Upper lobe of left lung (tissue), 6 donors: ENCODE measurements at regions not wholly inside any gene's neighbourhood (a gene's known extent, or its start where the extent isn't known, plus 50 kb on each side); places are given as distances from the start of the nearest gene placed in this dataset.
A peak's percentile ranks its signal among the peaks of the same experiment; 100 is the strongest.

Experiments used
- ATAC-seq, 2 donors: fragments of 200-7000 bp; cut with Tn5 transposase; one replicate each; pipeline ENCODE4 v1.9.1; 2022; ENCODE audit warnings: mild to moderate bottlenecking in 2 of 2, moderate library complexity in 2 of 2; ENCODE audit not compliant: low FRiP score in 2 of 2
- DNase-seq, 2 donors: peaks; one replicate each; pipeline ENCODE4 v3.0.0-alpha.2; 2019 to 2020
- H3K27ac ChIP-seq, 4 donors: fragments of 200-600 bp; sonication (generic); one replicate each; pipeline ENCODE4 v1.5.1; 2016 to 2019
- H3K27me3 ChIP-seq, 4 donors: fragments of 200-600 bp; sonication (generic); one replicate each; pipeline ENCODE4 v1.5.1; 2017 to 2019
- H3K36me3 ChIP-seq, 4 donors: fragments of 200-600 bp; sonication (generic); one replicate each; pipeline ENCODE4 v1.5.1; 2016 to 2019
- H3K4me1 ChIP-seq, 4 donors: fragments of 200-600 bp; sonication (generic); one replicate each; pipeline ENCODE4 v1.5.1; 2018 to 2019
- H3K4me3 ChIP-seq, 4 donors: fragments of 200-600 bp; sonication (generic); one replicate each; pipeline ENCODE4 v1.5.1; 2017 to 2019; ENCODE audit warnings: mild to moderate bottlenecking in 2 of 4, moderate library complexity in 1 of 4
- H3K9me3 ChIP-seq, 4 donors: fragments of 200-600 bp; sonication (generic); one replicate each; pipeline ENCODE4 v1.5.1; 2018 to 2019
- CTCF ChIP-seq, 6 experiments: fragments of 450-650 bp in 4 of 6; fragments of 200-600 bp in 2 of 6; sonication (generic) in 2 of 6; IDR thresholded peaks; one replicate each; pipeline ENCODE4 v1.5.1; 2016 to 2019; ENCODE audit warnings: antibody characterized with exemption in 6 of 6
- EP300 ChIP-seq, 4 donors: sonication (generic); formaldehyde crosslinking; IDR thresholded peaks; one replicate each; pipeline ENCODE4 v1.5.1; 2017; ENCODE audit warnings: antibody characterized with exemption in 4 of 4, control low read depth in 2 of 4
- POLR2A ChIP-seq, 4 donors: fragments of 450-650 bp; IDR thresholded peaks; one replicate each; pipeline ENCODE4 v1.5.1; 2016 to 2017; ENCODE audit warnings: antibody characterized with exemption in 4 of 4, mild to moderate bottlenecking in 2 of 4
- POLR2AphosphoS5 ChIP-seq, 2 donors: sonication (generic); formaldehyde crosslinking; IDR thresholded peaks; one replicate each; pipeline ENCODE4 v1.5.1; 2017; ENCODE audit warnings: antibody characterized with exemption in 2 of 2
- WGBS, 2 donors: methylation state at CpG; one replicate each; pipeline ENCODE4 v1.1.5; 2017 to 2018; 5-methylcytosine and 5-hydroxymethylcytosine counted together
- donor health status: DM: no; HTN: no; CAD: no; lungs with moderate emphysema.
- donor health status: DM: no; HTN: yes; CAD: no; lungs with severe emphysema.

- H3K4me1 ChIP-seq = no peaks in the 10 kb centered on the region
- no peaks in the 10 kb centered on the region for H3K27me3 ChIP-seq
- no peak overlapping the region for H3K27ac ChIP-seq
- 67 to 76% methylated on average over 2 of the region's 2 CpGs for WGBS, 2 donors
- H3K36me3 ChIP-seq = no peaks in the 10 kb centered on the region
- DNase-seq (no peak), ATAC-seq (no peak)
- H3K4me3 ChIP-seq = no peak overlapping the region
- H3K9me3 ChIP-seq = peaks cover 0 to 5% (median 2%) of the 10 kb centered on the region in 4 donors
- TF ChIP-seq POLR2A (IDR thresholded peaks at IDR 0.05) (no peak), POLR2AphosphoS5 (IDR thresholded peaks at IDR 0.05) (no peak), EP300 (IDR thresholded peaks at IDR 0.05) (no peak), CTCF (IDR thresholded peaks at IDR 0.05) (no peak)
Measured at GRCh38 chr3:30408105-30408557, 198.3 kb upstream of the TGFBR2 start.

GRCh38 chr3:30418443-30418842, 188.0 kb upstream of the TGFBR2 start:
- H3K4me3 ChIP-seq = no peak overlapping the region
- no peaks in the 10 kb centered on the region for H3K27me3 ChIP-seq
- DNase-seq (no peak), ATAC-seq (no peak)
- TF ChIP-seq POLR2A (IDR thresholded peaks at IDR 0.05) (no peak), CTCF (IDR thresholded peaks at IDR 0.05) (no peak), EP300 (IDR thresholded peaks at IDR 0.05) (no peak), POLR2AphosphoS5 (IDR thresholded peaks at IDR 0.05) (no peak)
- no peak overlapping the region for H3K27ac ChIP-seq
- no peaks in the 10 kb centered on the region for H3K36me3 ChIP-seq
- H3K4me1 ChIP-seq = peaks cover 0 to 2% (median 0%) of the 10 kb centered on the region in 4 donors
- 90 to 97% methylated on average over 1 of the region's 1 CpG for WGBS, 2 donors
- H3K9me3 ChIP-seq = no peaks in the 10 kb centered on the region

- TF ChIP-seq EP300 (IDR thresholded peaks at IDR 0.05) = peak in 1 of 4 donors; percentile 15
- TF ChIP-seq POLR2A (IDR thresholded peaks at IDR 0.05) = no peak
- H3K36me3 ChIP-seq = no peaks in the 10 kb centered on the region
- ATAC-seq (peak in 1 of 2 donors; percentile 40), DNase-seq (no peak)
- 60 to 72% methylated on average over 2 of the region's 2 CpGs for WGBS, 2 donors
- H3K27ac ChIP-seq = no peak overlapping the region
- no peak overlapping the region for H3K4me3 ChIP-seq
- no peaks in the 10 kb centered on the region for H3K27me3 ChIP-seq
- peaks cover 0 to 3% (median 1%) of the 10 kb centered on the region in 4 donors for H3K4me1 ChIP-seq
- H3K9me3 ChIP-seq = no peaks in the 10 kb centered on the region
Measured at GRCh38 chr3:30421266-30421665, 185.1 kb upstream of the TGFBR2 start.

- TF ChIP-seq POLR2AphosphoS5 (IDR thresholded peaks at IDR 0.05) (peak in 1 of 2 donors; percentile 30), POLR2A (IDR thresholded peaks at IDR 0.05) (no peak)
- Histone ChIP-seq H3K4me1 (peaks cover 0 to 3% (median under 1%) of the 10 kb centered on the region in 4 donors), H3K4me3 (no peak overlapping the region), H3K36me3 (no peaks in the 10 kb centered on the region), H3K27ac (no peak overlapping the region), H3K9me3 (no peaks in the 10 kb centered on the region), H3K27me3 (no peaks in the 10 kb centered on the region)
- ATAC-seq (peak in 1 of 2 donors; percentile 89), DNase-seq (no peak)
- 36 to 45% methylated on average over 3 of the region's 3 CpGs for WGBS, 2 donors
Measured at GRCh38 chr3:30426293-30426993, 180.0 kb upstream of the TGFBR2 start.

- no peak for TF ChIP-seq POLR2AphosphoS5 (IDR thresholded peaks at IDR 0.05)
- no peak for TF ChIP-seq POLR2A (IDR thresholded peaks at IDR 0.05)
- no peak for TF ChIP-seq EP300 (IDR thresholded peaks at IDR 0.05)
- no peak for TF ChIP-seq CTCF (IDR thresholded peaks at IDR 0.05)
- Histone ChIP-seq H3K27me3 (no peaks in the 10 kb centered on the region), H3K27ac (no peak overlapping the region), H3K9me3 (no peaks in the 10 kb centered on the region), H3K4me3 (no peak overlapping the region), H3K4me1 (peaks cover 0 to 3% (median 0%) of the 10 kb centered on the region in 4 donors), H3K36me3 (no peaks in the 10 kb centered on the region)
- DNase-seq = no peak
- no peak for ATAC-seq
Measured at GRCh38 chr3:30428251-30428650, 178.2 kb upstream of the TGFBR2 start.

GRCh38 chr3:30435861-30436331, 170.5 kb upstream of the TGFBR2 start:
- TF ChIP-seq EP300 (IDR thresholded peaks at IDR 0.05) (no peak), POLR2AphosphoS5 (IDR thresholded peaks at IDR 0.05) (no peak), POLR2A (IDR thresholded peaks at IDR 0.05) (no peak), CTCF (IDR thresholded peaks at IDR 0.05) (no peak)
- Histone ChIP-seq H3K4me3 (no peak overlapping the region), H3K36me3 (no peaks in the 10 kb centered on the region), H3K4me1 (peaks cover 16 to 21% (median 18%) of the 10 kb centered on the region in 4 donors), H3K9me3 (no peaks in the 10 kb centered on the region), H3K27ac (no peak overlapping the region), H3K27me3 (no peaks in the 10 kb centered on the region)
- ATAC-seq (no peak), DNase-seq (no peak)
- 53 to 66% methylated on average over 7 of the region's 7 CpGs for WGBS, 2 donors
